Lung (tissue), 11 donors: ENCODE measurements at regions not wholly inside any gene's neighbourhood (a gene's known extent, or its start where the extent isn't known, plus 50 kb on each side); places are given as distances from the start of the nearest gene placed in this dataset.

Experiments used
- ATAC-seq: fragments of 200-7000 bp; cut with Tn5 transposase; one replicate; pipeline ENCODE4 v1.9.1; 2020; ENCODE audit warnings: moderate number of reproducible peaks; ENCODE audit not compliant: insufficient read depth, low FRiP score
- DNase-seq, 3 donors: peaks; one replicate each; pipeline ENCODE4 v3.0.0-alpha.2; 2013 to 2017
- H3K27ac ChIP-seq, 2 donors: one replicate each; pipeline ENCODE4 v1.5.1; 2013; ENCODE audit warnings: mild to moderate bottlenecking in 2 of 2, moderate library complexity in 2 of 2, control low read depth in 1 of 2, inconsistent platforms in 1 of 2, low read depth in 1 of 2, low read length in 1 of 2
- H3K27me3 ChIP-seq, 3 donors: one replicate each; pipeline ENCODE4 v1.5.1; 2013; ENCODE audit warnings: low read length in 2 of 3; ENCODE audit not compliant: control insufficient read depth in 3 of 3, insufficient read depth in 3 of 3
- H3K36me3 ChIP-seq, 4 donors: one replicate each; pipeline ENCODE4 v1.5.1; 2013; ENCODE audit warnings: low read length in 4 of 4, mild to moderate bottlenecking in 1 of 4, moderate library complexity in 1 of 4; ENCODE audit not compliant: control insufficient read depth in 4 of 4, insufficient read depth in 4 of 4
- H3K4me1 ChIP-seq, 5 donors: one replicate each; pipeline ENCODE4 v1.5.1; 2013; ENCODE audit warnings: low read length in 5 of 5, mild to moderate bottlenecking in 2 of 5, moderate library complexity in 1 of 5; ENCODE audit not compliant: control insufficient read depth in 5 of 5, insufficient read depth in 5 of 5
- H3K4me3 ChIP-seq: one replicate; pipeline ENCODE4 v1.5.1; 2013; ENCODE audit warnings: mild to moderate bottlenecking, control low read depth, moderate library complexity
- H3K9ac ChIP-seq, 2 donors: one replicate each; pipeline ENCODE4 v1.5.1; 2013; ENCODE audit warnings: low read length in 2 of 2, control low read depth in 1 of 2; ENCODE audit not compliant: insufficient read depth in 1 of 2
- H3K9me3 ChIP-seq, 4 donors: one replicate each; pipeline ENCODE4 v1.5.1; 2013; ENCODE audit warnings: low read length in 3 of 4, mild to moderate bottlenecking in 1 of 4, moderate library complexity in 1 of 4; ENCODE audit not compliant: control insufficient read depth in 4 of 4, insufficient read depth in 3 of 4
- WGBS, 2 donors: extraction: QIAGEN DNeasy Blood & Tissue Kit; methylation state at CpG; one replicate each; pipeline ENCODE4 v1.1.7; 2013; 5-methylcytosine and 5-hydroxymethylcytosine counted together
- TF ChIP-seq, protein P1 (sequence below): IDR thresholded peaks from 2 replicates; pipeline ENCODE4 v1.5.1; 2012; ENCODE audit warnings: mild to moderate bottlenecking; ENCODE audit errors: control extremely low read depth, extremely low read depth
- donor health status: control.
- donor health status: control.
- donor health status: Bipolar disorder and iron deficiency.
- donor health status: healthy.
- donor health status: DM: yes; HTN: yes; CAD: no.

DNA sequence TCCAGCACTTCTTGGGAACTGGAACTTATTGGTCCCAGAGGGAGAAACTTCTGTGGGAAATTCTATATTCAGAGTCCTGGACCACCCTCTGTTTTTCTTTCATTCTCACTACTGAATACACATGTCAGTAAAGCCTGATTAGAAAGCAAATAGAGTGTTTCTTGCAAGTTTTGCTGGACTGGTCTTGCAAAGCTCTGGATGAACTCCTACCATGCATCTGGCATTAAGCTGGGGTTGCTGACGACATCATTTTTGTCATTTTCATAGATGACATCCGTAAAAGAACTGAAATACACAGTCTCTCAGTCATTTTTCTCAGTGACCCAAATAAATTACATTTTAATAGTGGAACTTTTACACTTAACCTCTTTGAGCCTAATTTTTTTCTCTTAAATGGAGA lies 283.2 kb downstream of the DMAC1 start:
- Histone ChIP-seq H3K9ac (no peak overlapping the region), H3K36me3 (no peaks in the 10 kb centered on the region), H3K9me3 (no peaks in the 10 kb centered on the region), H3K27ac (no peak overlapping the region), H3K27me3 (no peaks in the 10 kb centered on the region), H3K4me3 (no peak overlapping the region), H3K4me1 (peaks cover 0 to 17% (median 0%) of the 10 kb centered on the region in 5 donors)
- DNase-seq, result peak in 2 of 3 donors; percentile 78 to 79
- no peak for ATAC-seq
- WGBS, 2 donors, result 74 to 84% methylated on average over 2 of the region's 2 CpGs
- TF ChIP-seq, protein P1, sequence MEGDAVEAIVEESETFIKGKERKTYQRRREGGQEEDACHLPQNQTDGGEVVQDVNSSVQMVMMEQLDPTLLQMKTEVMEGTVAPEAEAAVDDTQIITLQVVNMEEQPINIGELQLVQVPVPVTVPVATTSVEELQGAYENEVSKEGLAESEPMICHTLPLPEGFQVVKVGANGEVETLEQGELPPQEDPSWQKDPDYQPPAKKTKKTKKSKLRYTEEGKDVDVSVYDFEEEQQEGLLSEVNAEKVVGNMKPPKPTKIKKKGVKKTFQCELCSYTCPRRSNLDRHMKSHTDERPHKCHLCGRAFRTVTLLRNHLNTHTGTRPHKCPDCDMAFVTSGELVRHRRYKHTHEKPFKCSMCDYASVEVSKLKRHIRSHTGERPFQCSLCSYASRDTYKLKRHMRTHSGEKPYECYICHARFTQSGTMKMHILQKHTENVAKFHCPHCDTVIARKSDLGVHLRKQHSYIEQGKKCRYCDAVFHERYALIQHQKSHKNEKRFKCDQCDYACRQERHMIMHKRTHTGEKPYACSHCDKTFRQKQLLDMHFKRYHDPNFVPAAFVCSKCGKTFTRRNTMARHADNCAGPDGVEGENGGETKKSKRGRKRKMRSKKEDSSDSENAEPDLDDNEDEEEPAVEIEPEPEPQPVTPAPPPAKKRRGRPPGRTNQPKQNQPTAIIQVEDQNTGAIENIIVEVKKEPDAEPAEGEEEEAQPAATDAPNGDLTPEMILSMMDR, result no peak

DNA sequence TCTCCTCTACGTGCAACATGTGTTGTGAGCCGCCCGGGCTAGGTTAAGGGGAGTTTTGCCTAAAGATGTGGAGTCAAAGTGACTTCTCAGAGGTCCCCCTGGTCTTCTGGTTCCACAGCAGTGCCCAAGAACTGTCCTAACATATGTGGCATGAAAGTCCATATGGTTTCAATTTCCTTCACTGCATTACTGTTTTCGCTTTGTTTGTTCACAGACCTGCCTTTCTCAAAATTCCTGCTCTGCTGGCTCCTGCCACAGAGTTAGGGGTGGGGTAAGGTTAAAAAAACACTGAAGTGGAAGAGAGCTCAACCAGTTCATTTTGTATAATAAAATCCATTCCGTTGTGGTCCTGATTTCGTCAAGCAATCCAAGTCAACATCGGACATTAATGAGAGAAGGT lies 289.4 kb downstream of the DMAC1 start:
- ATAC-seq (no peak), DNase-seq (peak; percentile 22 to 75 (median 63))
- H3K9me3 ChIP-seq, result no peaks in the 10 kb centered on the region
- peaks cover 0 to 43% (median 0%) of the 10 kb centered on the region in 5 donors for H3K4me1 ChIP-seq
- H3K36me3 ChIP-seq, result no peaks in the 10 kb centered on the region
- H3K9ac ChIP-seq, result no peak overlapping the region
- no peak overlapping the region for H3K4me3 ChIP-seq
- TF ChIP-seq, protein P1, result no peak
- WGBS, 2 donors, result 65 to 73% methylated on average over 7 of the region's 7 CpGs
- H3K27me3 ChIP-seq, result no peaks in the 10 kb centered on the region
- no peak overlapping the region for H3K27ac ChIP-seq

DNA sequence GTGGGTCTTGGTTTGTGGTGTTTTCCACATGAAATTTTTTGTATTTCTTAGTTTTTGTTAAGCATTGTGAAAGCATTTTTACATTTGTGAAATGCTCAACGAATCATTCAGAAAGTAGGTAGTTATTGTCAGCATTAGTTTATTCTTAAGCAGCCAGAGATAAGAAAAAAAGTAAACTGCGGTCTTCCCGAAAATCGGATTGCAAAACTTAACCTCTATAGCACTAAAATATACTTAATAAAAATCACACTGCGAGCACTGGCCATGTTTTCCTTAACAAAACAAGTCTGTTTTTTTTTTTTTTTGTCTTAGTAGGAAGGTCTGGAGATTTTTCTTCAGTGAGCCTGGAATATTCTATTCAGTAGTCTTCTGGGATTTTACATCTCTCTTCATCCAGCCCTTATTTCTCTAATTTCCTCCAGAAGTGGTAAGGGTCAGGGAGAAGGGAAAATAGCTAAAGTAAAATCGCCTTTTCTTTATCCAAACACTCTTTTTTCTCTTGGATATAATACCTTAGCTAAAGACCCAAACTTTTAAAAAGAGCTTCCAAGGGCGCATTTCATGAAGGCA lies 289.9 kb downstream of the DMAC1 start:
- Histone ChIP-seq H3K4me1 (peaks cover 0 to 43% (median 0%) of the 10 kb centered on the region in 5 donors), H3K9ac (no peak overlapping the region), H3K9me3 (no peaks in the 10 kb centered on the region), H3K4me3 (no peak overlapping the region), H3K27ac (no peak overlapping the region), H3K36me3 (no peaks in the 10 kb centered on the region), H3K27me3 (no peaks in the 10 kb centered on the region)
- ATAC-seq (no peak), DNase-seq (peak; percentile 29 to 90 (median 88))
- TF ChIP-seq, protein P1, result no peak
- WGBS, 2 donors, result 76 to 92% methylated on average over 7 of the region's 7 CpGs

GRCh38 chr9:7508516-7508915 lies 291.1 kb downstream of the DMAC1 start:
- ATAC-seq, result no peak
- Histone ChIP-seq H3K27me3 (no peaks in the 10 kb centered on the region), H3K4me1 (peaks cover 0 to 43% (median 0%) of the 10 kb centered on the region in 5 donors), H3K4me3 (no peak overlapping the region), H3K36me3 (no peaks in the 10 kb centered on the region), H3K9ac (no peak overlapping the region), H3K27ac (no peak overlapping the region), H3K9me3 (no peaks in the 10 kb centered on the region)
- DNase-seq, result peak in 2 of 3 donors; percentile 56 to 64
- WGBS, 2 donors, result 81 to 91% methylated on average over 1 of the region's 1 CpG
- TF ChIP-seq, protein P1, result no peak
